NCI-H82 treated with DMSO at 0.1 percent for 48 hours (cell line): ENCODE measurements at regions not wholly inside any gene's neighbourhood (a gene's known extent, or its start where the extent isn't known, plus 50 kb on each side); places are given as distances from the start of the nearest gene placed in this dataset.

Experiments
- DNase-seq: peaks from one replicate; lab custom pipeline; 2025; ENCODE audit not compliant: unreplicated experiment; lab: John Stamatoyannopoulos, UW

- no peak for DNase-seq
These were observed 200.5 kb upstream of the KIAA1217 start for GRCh38 chr10:24008164-24009091.

- DNase-seq, result no peak
These were observed 199.8 kb upstream of the KIAA1217 start for GRCh38 chr10:24009115-24009514.

- no peak for DNase-seq
These were observed 199.2 kb upstream of the KIAA1217 start for GRCh38 chr10:24009736-24010135.

DNA sequence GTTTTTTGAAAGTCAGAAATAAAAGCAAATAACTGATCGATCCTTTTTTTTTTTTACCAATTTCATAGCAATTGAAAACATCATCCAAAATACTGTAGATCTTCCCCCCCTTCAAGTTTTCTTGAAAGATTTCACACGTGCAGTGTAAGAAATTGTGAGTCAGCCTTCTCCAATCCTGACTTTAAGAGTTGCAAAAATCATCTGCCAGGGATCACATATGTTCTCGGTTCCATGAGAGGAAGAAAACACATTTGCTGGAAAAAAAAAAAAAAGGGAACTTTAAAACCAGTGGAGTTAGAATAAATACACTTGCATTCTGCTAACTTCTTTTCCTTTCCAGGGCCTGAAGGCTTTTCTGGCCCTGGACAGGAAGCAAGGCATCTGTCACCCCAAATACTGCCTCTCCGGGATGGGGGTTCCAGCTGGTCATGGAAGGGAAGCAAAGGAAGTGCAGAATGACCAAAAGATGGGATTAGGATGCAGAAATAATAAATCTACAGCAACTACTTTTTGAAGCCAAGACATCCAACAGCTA, 198.4 kb upstream of the KIAA1217 start:
- no peak for DNase-seq

- no peak for DNase-seq
These were observed 196.6 kb upstream of the KIAA1217 start for GRCh38 chr10:24012249-24012803.

GRCh38 chr10:24027107-24027506, 181.8 kb upstream of the KIAA1217 start:
- DNase-seq, result no peak

DNA sequence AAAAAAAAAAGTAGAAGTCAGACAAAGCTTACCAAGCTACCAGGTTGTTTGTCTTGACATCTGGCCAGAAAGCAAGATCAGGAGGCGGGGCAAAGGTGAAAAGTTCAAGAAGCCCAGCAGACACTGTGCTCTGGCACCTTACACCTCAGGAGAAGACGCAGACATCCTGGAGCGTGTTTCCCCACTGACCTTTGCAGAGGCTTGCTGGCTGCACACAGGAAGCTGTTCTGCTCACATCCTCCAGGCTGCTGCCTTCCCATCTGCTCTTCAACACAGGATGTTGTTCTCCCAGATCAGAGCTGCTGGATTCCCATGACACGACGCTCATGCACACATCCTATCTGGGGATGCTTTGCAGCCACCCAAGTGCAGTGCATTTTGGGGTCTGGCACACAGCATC, 174.4 kb upstream of the KIAA1217 start:
- DNase-seq, result no peak

GRCh38 chr10:24035761-24036160, 173.2 kb upstream of the KIAA1217 start:
- no peak for DNase-seq

GRCh38 chr10:24039315-24039714, 169.6 kb upstream of the KIAA1217 start:
- DNase-seq, result no peak

DNA sequence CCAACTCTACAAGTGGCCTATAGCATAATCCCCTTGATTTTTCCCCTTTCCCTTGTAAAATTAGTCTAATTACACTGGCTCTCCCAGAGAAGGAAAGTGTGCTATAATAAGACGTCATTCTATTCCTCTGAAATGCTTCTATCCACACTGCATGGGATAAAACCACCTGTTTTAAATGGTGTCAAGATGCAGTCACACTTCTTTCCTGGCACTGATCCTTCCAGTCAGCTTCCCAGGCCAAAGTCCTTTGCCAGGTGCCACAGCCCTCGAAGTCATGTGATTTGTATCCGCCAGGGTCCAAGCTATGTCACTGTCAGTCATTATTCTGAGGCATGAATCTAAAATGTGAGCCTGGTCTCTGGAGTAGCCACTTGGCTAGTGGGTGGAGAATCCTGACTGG, 169.0 kb upstream of the KIAA1217 start:
- no peak for DNase-seq

DNA sequence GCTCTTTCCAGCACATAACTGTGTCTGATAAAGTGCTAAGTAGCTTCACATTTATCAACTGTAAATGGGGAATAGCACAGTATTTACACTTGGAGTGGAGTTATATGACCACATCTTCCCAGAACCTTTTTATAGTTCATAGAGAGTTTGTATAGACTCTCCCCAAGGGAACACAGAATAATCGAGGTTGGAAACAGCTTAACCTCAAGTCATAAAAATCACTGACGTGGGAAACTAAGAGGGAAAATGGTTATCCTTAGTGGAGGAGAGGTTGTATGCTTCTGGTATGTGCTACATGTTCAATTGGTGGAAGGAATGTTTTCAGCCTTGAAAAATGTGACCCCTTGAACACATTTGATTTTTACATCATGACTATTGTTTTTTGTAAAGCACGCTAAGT, 167.9 kb upstream of the KIAA1217 start:
- DNase-seq, result no peak

- DNase-seq, result no peak
These were observed 167.1 kb upstream of the KIAA1217 start for GRCh38 chr10:24041834-24042233.

- DNase-seq, result no peak
These were observed 166.1 kb upstream of the KIAA1217 start for GRCh38 chr10:24042884-24043283.

DNA sequence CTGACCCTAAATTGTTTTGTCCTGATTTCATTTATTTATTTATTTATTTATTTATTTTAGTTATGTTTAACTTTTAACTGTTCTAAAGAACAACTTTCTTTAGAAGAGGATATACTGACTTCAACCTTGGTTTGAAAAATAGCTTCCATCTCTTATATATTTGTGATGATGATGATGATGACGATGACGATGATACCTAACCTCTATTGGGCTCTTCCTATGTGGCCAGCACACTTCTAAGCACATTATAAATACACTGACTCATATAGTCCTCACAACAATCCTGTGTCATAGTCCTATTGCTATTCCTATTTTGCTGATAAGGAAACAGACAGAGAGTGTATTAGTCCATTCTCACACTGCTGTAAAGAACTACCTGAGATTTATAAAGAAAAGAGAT, 162.9 kb upstream of the KIAA1217 start:
- DNase-seq, result no peak

DNA sequence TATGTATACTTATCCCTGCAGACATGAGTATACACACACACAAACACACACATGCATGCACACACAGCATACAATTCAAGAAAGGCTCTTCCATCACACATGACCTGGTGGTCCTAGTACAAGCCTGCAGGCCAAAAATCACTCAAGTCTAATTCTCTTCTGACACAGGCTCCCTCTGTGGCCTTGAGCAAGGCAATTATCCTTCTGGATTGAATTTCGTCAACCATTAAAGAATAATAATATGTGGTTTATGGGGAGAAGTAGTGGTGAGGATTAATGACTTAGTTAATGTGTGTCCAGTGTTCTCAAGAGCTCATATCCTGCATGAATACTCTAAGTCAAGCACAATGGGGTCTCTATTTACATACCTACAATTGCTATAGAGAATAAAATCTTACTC, 161.8 kb upstream of the KIAA1217 start:
- DNase-seq, result no peak

DNA sequence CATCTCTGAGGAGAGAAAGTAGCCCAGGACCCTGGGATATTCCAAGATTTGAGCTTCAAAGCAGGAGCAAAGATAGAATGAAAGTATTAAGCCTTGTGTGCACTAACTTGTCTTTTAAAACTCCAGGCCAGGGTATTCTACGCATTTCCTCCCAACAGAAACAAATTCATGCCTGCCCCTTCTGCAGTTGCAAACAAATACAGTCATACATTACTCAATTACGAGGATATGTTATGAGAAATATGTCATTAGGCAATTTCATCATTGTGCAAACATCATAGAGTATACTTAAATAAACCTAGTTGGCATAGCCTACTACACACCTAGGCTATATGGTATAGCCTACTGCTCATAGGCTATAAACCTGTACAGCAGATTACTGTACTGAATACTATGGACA, 154.5 kb upstream of the KIAA1217 start:
- no peak for DNase-seq

DNA sequence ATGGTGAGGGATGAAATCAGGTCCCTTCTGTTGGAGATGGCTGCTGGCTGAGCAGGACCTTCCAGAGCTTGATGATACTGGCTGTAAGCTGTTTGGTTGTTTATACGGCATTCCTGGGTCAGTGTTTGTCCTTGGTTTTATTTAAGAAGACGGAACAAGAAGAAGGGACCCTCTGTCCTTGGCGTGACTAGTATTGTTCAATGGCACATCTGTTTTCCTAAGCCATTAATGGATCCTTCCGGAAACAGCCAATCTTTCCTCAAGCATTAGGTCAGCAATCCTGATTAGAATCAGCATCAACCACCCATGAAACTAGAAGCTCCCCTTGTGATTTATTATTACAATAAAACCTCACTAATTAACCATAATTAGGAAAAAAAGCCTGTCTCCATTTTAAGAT, 128.7 kb upstream of the KIAA1217 start:
- DNase-seq, result no peak

- DNase-seq, result no peak
These were observed 122.4 kb upstream of the KIAA1217 start for GRCh38 chr10:24086296-24087086.

DNA sequence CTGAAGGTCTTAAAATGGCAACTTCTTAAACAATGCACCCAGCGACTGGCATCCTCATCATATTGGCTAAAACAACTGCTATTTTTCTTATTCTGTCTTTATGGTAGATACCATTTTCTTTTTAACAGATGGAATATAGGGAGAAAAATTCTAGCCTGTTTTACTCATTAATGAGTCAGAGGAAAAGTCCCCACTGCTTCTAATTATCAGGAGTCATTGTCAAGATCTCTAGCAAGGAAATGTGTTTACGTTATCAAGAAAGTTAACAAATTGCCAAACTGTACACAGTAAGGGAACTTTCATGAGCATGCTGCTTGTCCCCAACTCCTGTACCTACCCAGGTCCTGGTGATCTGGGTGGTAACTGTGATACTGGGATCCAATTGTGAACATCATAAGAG, 117.7 kb upstream of the KIAA1217 start:
- DNase-seq, result no peak

DNA sequence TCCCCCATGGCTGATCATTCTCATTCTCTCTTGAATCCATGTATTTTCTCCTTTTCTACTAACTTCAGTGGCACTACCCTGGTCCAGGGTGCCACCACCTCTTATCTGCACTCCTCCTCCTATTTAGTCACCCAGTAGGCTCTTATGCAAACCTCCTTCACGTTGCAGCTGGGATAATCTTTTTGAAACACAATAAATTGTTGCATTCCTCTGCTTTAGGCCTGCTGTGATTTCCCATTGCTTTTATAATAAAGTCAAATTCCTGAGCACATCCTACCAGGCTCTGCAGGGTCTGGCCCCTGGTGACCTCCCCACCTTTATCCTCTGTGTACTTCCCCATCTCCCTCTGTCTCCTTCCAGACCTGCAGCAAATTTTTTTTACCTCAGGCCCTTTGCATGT, 112.7 kb upstream of the KIAA1217 start:
- DNase-seq, result no peak

DNA sequence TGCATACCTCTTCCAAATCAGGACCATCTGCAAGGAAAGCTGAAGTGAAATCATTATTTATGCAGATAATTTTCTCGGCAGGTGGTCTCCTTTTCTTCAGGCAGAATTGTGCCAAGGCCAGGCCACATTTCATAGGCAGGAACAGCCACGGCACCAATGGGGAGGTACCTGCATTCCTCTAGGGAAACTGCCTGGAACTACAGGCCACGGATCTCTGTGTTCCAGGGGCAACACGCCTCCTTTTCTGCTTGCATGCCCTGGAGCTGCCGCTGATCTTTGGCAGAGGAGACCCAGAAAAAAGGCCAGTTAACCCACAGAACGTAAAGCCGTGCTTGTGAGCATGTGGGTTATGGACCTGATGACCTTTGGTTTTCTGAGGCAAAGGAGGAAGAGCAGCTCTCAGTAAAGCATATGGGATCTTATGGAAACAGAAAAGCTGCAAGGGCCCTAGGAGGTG, 111.2 kb upstream of the KIAA1217 start:
- DNase-seq, result no peak

DNA sequence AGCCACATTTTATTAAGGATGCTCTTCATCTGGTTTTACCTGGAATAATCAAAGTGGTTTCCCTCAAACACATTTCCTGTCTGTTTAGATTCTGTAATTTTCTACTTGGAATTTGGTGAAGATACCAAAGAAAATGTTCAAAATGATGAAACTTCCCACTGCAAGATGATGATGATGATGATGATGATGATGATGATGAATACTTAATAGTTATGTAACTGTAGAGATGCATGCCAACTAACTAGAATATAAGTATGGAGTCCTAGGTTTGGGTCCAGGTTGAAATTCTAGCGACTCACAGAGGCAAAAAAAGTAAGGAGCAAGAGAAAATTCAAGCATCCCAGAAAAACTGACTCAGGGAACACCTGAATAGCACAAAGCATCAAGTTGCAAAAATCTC, 104.0 kb upstream of the KIAA1217 start:
- no peak for DNase-seq
